MM.1S (cell line): ENCODE measurements at regions not wholly inside any gene's neighbourhood (a gene's known extent, or its start where the extent isn't known, plus 50 kb on each side); places are given as distances from the start of the nearest gene placed in this dataset.
"Not testable (repeated sequence)": the region's sequence is repeated elsewhere in the genome, so short reads cannot be mapped to it uniquely, and the experiment has no call there.

Experiments used
- DNase-seq: peaks from one replicate; pipeline ENCODE4 v3.0.0-alpha.2; 2015
- H2AFZ ChIP-seq: fragments of 300-600 bp; sonication (generic); 2 replicates; pipeline ENCODE4 v1.6.0; 2016; ENCODE audit warnings: antibody characterized with exemption, low read length
- H3F3A ChIP-seq: fragments of 300-600 bp; sonication (generic); 2 replicates; pipeline ENCODE4 v1.6.1; 2016; ENCODE audit warnings: mild to moderate bottlenecking, antibody characterized with exemption, low read length, moderate library complexity, mixed read lengths; ENCODE audit not compliant: insufficient read depth
- H3K27ac ChIP-seq: fragments of 300-600 bp; sonication (generic); 2 replicates; pipeline ENCODE4 v1.5.1; 2016; ENCODE audit warnings: mild to moderate bottlenecking, low read length
- H3K27me3 ChIP-seq: fragments of 300-600 bp; sonication (generic); replicated peaks from 2 replicates; pipeline ENCODE4 v1.6.0; 2016; ENCODE audit warnings: low read length; ENCODE audit not compliant: insufficient read depth
- H3K36me3 ChIP-seq: fragments of 300-600 bp; sonication (generic); replicated peaks from 2 replicates; pipeline ENCODE4 v1.6.1; 2016; ENCODE audit warnings: mild to moderate bottlenecking, low read length, mixed read lengths; ENCODE audit not compliant: insufficient read depth
- H3K4me1 ChIP-seq: fragments of 300-600 bp; sonication (generic); 2 replicates; pipeline ENCODE4 v1.6.1; 2016; ENCODE audit warnings: low read length, mixed read lengths
- H3K4me2 ChIP-seq: fragments of 300-600 bp; sonication (generic); 2 replicates; pipeline ENCODE4 v1.6.0; 2016; ENCODE audit warnings: low read depth, low read length
- H3K4me3 ChIP-seq: fragments of 300-600 bp; sonication (generic); 2 replicates; pipeline ENCODE4 v1.5.1; 2016; ENCODE audit warnings: low read length, mixed read lengths
- H3K79me2 ChIP-seq: fragments of 300-600 bp; sonication (generic); 2 replicates; pipeline ENCODE4 v1.6.1; 2016; ENCODE audit warnings: mixed run types, low read length, mixed read lengths
- H3K9ac ChIP-seq: fragments of 300-600 bp; sonication (generic); 2 replicates; pipeline ENCODE4 v1.6.1; 2016; ENCODE audit warnings: low read length, mixed read lengths
- H3K9me2 ChIP-seq: fragments of 300-600 bp; sonication (generic); replicated peaks from 2 replicates; pipeline ENCODE4 v1.6.1; 2016; ENCODE audit warnings: mild to moderate bottlenecking, low read length, mixed read lengths; ENCODE audit not compliant: insufficient read depth
- H3K9me3 ChIP-seq: fragments of 300-600 bp; sonication (generic); replicated peaks from 2 replicates; pipeline ENCODE4 v1.6.1; 2016; ENCODE audit warnings: mild to moderate bottlenecking, low read length, mixed read lengths; ENCODE audit not compliant: insufficient read depth
- H4K20me1 ChIP-seq: fragments of 300-600 bp; sonication (generic); 2 replicates; pipeline ENCODE4 v1.6.1; 2016; ENCODE audit warnings: mild to moderate bottlenecking, low read length, moderate library complexity, mixed read lengths; ENCODE audit not compliant: insufficient read depth
- EZH2 ChIP-seq: fragments of 300-600 bp; sonication (generic); optimal IDR thresholded peaks from 2 replicates; pipeline ENCODE3; 2017; ENCODE audit warnings: low read depth, mild to moderate bottlenecking, antibody characterized with exemption, low read length, mixed read lengths
- EZH2phosphoT487 ChIP-seq: fragments of 300-600 bp; sonication (generic); IDR thresholded peaks from 2 replicates; pipeline ENCODE4 v1.6.1; 2018; ENCODE audit warnings: antibody characterized with exemption, low read length
- TF ChIP-seq, protein P1 (sequence below): fragments of 300-600 bp; sonication (generic); IDR thresholded peaks from 2 replicates; pipeline ENCODE4 v1.5.1; 2016; ENCODE audit warnings: antibody characterized with exemption, low read length, mixed read lengths

DNA sequence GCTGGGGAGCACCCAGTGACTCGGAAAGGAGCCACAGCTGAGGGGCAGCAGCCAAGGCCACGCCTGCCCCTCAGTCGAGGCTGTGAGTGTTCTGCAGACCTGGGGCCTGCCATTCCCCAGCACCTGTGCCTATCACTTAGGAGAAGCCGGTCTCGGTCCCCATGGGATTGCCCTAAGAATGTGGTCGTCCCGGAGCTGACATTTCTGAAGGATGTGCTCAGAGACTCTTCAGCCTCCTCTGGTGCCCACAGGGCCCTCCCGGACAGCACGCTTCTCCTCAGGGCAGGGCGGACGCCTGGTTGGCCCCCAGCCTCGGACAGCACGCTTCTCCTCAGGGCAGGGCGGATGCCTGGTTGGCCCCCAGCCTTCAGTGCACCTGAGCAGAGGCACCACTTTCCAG is 223.9 kb downstream of the ERMARD start:
- Histone ChIP-seq H3K9me2 (no peaks in the 10 kb centered on the region), H3K4me2 (no peak overlapping the region), H3K27ac (no peak overlapping the region), H3K4me3 (no peak overlapping the region), H3K4me1 (no peaks in the 10 kb centered on the region), H4K20me1 (no peaks in the 10 kb centered on the region), H2AFZ (no peak overlapping the region), H3K9ac (no peak overlapping the region), H3K36me3 (no peaks in the 10 kb centered on the region), H3K79me2 (no peaks in the 10 kb centered on the region), H3K9me3 (no peaks in the 10 kb centered on the region), H3F3A (no peaks in the 10 kb centered on the region), H3K27me3 (no peaks in the 10 kb centered on the region; the same call in 1 of the 2 replicates)
- TF ChIP-seq EZH2phosphoT487, result no peak
- TF ChIP-seq, protein P1, sequence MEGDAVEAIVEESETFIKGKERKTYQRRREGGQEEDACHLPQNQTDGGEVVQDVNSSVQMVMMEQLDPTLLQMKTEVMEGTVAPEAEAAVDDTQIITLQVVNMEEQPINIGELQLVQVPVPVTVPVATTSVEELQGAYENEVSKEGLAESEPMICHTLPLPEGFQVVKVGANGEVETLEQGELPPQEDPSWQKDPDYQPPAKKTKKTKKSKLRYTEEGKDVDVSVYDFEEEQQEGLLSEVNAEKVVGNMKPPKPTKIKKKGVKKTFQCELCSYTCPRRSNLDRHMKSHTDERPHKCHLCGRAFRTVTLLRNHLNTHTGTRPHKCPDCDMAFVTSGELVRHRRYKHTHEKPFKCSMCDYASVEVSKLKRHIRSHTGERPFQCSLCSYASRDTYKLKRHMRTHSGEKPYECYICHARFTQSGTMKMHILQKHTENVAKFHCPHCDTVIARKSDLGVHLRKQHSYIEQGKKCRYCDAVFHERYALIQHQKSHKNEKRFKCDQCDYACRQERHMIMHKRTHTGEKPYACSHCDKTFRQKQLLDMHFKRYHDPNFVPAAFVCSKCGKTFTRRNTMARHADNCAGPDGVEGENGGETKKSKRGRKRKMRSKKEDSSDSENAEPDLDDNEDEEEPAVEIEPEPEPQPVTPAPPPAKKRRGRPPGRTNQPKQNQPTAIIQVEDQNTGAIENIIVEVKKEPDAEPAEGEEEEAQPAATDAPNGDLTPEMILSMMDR, result no peak
- TF ChIP-seq EZH2, result no peak
- DNase-seq, result no peak

DNA sequence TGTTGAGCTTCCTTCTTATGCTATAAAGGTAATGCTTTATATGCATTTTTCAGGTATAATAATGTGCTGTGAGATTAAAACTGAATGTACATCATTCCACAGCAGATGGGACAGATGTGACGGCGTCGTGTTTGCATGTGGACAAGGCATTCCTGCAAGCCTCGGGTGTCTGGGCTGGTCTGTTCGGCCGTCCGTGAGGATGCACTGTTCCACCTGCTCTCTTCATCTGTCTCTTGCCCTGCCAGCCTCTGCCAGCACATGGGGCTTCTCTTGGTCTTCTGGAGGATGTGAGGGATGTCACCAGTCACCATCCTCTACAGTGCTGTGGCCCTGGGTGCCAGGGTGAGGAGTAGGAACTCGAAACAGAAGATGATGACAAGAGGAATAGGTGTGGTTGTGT is 223.2 kb downstream of the ERMARD start:
- Histone ChIP-seq H3K4me3 (no peak overlapping the region), H4K20me1 (no peaks in the 10 kb centered on the region), H3K9me2 (no peaks in the 10 kb centered on the region), H3K9me3 (no peaks in the 10 kb centered on the region), H3K9ac (no peak overlapping the region), H3F3A (no peaks in the 10 kb centered on the region), H3K79me2 (no peaks in the 10 kb centered on the region), H3K27ac (no peak overlapping the region), H3K4me2 (no peak overlapping the region), H3K4me1 (no peaks in the 10 kb centered on the region), H2AFZ (no peak overlapping the region), H3K36me3 (no peaks in the 10 kb centered on the region), H3K27me3 (no peaks in the 10 kb centered on the region; the same call in 1 of the 2 replicates)
- DNase-seq, result no peak
- TF ChIP-seq EZH2phosphoT487, result no peak

DNA sequence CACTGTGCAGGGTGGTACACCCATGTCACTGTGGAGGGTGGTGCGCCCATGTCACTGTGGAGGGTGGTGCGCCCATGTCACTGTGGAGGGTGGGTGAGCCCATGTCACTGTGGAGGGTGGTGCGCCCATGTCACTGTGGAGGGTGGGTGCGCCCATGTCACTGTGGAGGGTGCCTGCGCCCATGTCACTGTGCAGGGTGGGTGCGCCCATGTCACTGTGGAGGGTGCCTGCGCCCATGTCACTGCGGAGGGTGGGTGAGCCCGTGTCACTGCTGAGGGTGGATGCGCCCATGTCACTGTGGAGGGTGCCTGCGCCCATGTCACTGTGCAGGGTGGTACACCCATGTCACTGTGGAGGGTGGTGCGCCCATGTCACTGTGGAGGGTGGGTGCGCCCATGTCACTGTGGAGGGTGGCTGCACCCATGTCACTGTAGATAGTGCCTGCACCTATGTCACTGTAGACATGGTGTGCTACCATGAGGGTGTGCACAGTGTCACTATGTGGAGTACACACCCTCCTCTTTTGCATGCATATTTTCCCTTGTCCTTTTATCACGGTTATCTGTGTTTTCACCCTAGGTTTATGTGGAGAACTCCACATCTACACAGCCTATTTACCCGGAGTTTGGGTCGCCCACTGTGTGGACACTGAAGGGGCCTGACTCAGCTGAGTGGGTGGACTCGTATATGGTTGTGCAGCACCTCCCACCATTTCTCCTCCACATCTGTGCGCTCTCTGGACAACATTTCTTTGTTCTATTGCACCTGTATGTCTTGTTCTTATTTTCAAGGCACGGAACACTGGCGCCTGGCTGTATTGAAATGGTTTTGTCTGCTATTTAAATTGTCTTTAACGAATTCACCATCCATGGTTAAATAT is 222.4 kb downstream of the ERMARD start:
- not testable (repeated sequence) for H4K20me1 ChIP-seq, H3K9me2 ChIP-seq, H3K4me3 ChIP-seq, H3F3A ChIP-seq, H3K36me3 ChIP-seq, H3K27me3 ChIP-seq, H3K9ac ChIP-seq, H3K4me2 ChIP-seq, H2AFZ ChIP-seq, H3K4me1 ChIP-seq, DNase-seq, H3K27ac ChIP-seq, H3K79me2 ChIP-seq, H3K9me3 ChIP-seq

DNA sequence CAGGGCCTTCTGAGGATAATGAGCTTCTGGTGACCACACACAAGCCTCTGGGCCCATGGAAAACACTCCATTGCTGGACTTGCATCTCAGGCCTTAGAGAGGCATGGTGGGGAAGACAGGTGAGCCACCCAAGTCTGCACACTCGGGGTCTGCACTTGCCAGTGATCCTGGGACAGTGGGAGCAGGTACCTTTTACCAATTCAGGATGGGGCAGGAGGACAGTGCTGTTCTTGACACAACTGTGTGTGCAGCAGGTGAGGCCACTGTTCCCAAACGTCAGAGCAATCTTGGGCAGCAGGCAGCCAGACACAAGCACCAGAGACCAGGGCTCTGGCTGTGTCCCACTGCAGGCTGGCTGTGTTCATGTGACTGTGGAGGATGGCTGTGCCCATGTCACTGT is 221.3 kb downstream of the ERMARD start:
- Histone ChIP-seq H3F3A (no peaks in the 10 kb centered on the region), H3K27me3 (no peaks in the 10 kb centered on the region; the same call in 1 of the 2 replicates)

More for the DNA sequence above, 221.3 kb downstream of the ERMARD start:
- Histone ChIP-seq H3K9me3 (no peaks in the 10 kb centered on the region), H3K9ac (no peak overlapping the region), H3K79me2 (no peaks in the 10 kb centered on the region), H4K20me1 (no peaks in the 10 kb centered on the region), H3K27ac (no peak overlapping the region), H2AFZ (no peak overlapping the region), H3K4me2 (no peak overlapping the region), H3K4me1 (no peaks in the 10 kb centered on the region), H3K4me3 (no peak overlapping the region), H3K36me3 (no peaks in the 10 kb centered on the region), H3K9me2 (no peaks in the 10 kb centered on the region)
- DNase-seq, result no peak
- TF ChIP-seq, protein P1, result no peak
- no peak for TF ChIP-seq EZH2
- no peak for TF ChIP-seq EZH2phosphoT487
